ENCODE measurements at regions not wholly inside any gene's neighbourhood (a gene's known extent, or its start where the extent isn't known, plus 50 kb on each side); places are given as distances from the start of the nearest gene placed in this dataset.

- TF ChIP-seq PPARA (CRISPR knock-in tag; IDR thresholded peaks at IDR 0.05; ENCODE audit: borderline replicate concordance) (no peak), TOX (CRISPR knock-in tag; IDR thresholded peaks at IDR 0.05; ENCODE audit: borderline replicate concordance) (no peak), ARNTL (CRISPR knock-in tag; IDR thresholded peaks at IDR 0.05; ENCODE audit: borderline replicate concordance, low read depth) (no peak), ZFP30 (CRISPR knock-in tag; IDR thresholded peaks at IDR 0.05) (no peak), TSHZ2 (CRISPR knock-in tag; IDR thresholded peaks at IDR 0.05) (no peak), ZC3H10 (CRISPR knock-in tag; IDR thresholded peaks at IDR 0.05) (no peak), ZNF70 (CRISPR knock-in tag; IDR thresholded peaks at IDR 0.05) (no peak), ZFP3 (CRISPR knock-in tag; IDR thresholded peaks at IDR 0.05) (no peak), PATZ1 (CRISPR knock-in tag; IDR thresholded peaks at IDR 0.05; ENCODE audit: borderline replicate concordance) (no peak), GLIS3 (CRISPR knock-in tag; IDR thresholded peaks at IDR 0.05) (no peak), ZNF565 (CRISPR knock-in tag; conservative IDR thresholded peaks at IDR 0.05; ENCODE audit: low read depth) (no peak), ESRRG (CRISPR knock-in tag; IDR thresholded peaks at IDR 0.05) (no peak), CREB5 (CRISPR knock-in tag; IDR thresholded peaks at IDR 0.05; ENCODE audit: low read depth) (no peak), ISL1 (CRISPR knock-in tag; IDR thresholded peaks at IDR 0.05) (no peak)
- ATAC-seq, result no peak
These were observed 115.4 kb upstream of the STK26 start for GRCh38 chrX:131907488-131908314.

- TF ChIP-seq TOX (CRISPR knock-in tag; IDR thresholded peaks at IDR 0.05; ENCODE audit: borderline replicate concordance), result no peak
- TF ChIP-seq TSHZ2 (CRISPR knock-in tag; IDR thresholded peaks at IDR 0.05), result 0 out of 2 replicates have a peak, but pooled peaks have one; percentile 37
- TF ChIP-seq SNAI2 (CRISPR knock-in tag; IDR thresholded peaks at IDR 0.05), result no peak
- ATAC-seq, result no peak
These were observed 112.5 kb upstream of the STK26 start for GRCh38 chrX:131910586-131910985.

- ATAC-seq, result no peak
- no peak for TF ChIP-seq ZFP30 (CRISPR knock-in tag; IDR thresholded peaks at IDR 0.05)
- no peak for TF ChIP-seq ESRRG (CRISPR knock-in tag; IDR thresholded peaks at IDR 0.05)
These were observed 107.6 kb upstream of the STK26 start for GRCh38 chrX:131915488-131915887.

GRCh38 chrX:131917588-131917987, 105.5 kb upstream of the STK26 start:
- ATAC-seq, result no peak
- TF ChIP-seq SNAI2 (CRISPR knock-in tag; IDR thresholded peaks at IDR 0.05), result no peak
- TF ChIP-seq PPARA (CRISPR knock-in tag; IDR thresholded peaks at IDR 0.05; ENCODE audit: borderline replicate concordance), result no peak

- no peak for ATAC-seq
- TF ChIP-seq PATZ1 (CRISPR knock-in tag; IDR thresholded peaks at IDR 0.05; ENCODE audit: borderline replicate concordance) (no peak), ISL1 (CRISPR knock-in tag; IDR thresholded peaks at IDR 0.05) (no peak), SNAI2 (CRISPR knock-in tag; IDR thresholded peaks at IDR 0.05) (no peak), POU6F1 (CRISPR knock-in tag; IDR thresholded peaks at IDR 0.05; ENCODE audit: borderline replicate concordance, low read depth) (no peak), OSR1 (CRISPR knock-in tag; IDR thresholded peaks at IDR 0.05) (no peak)
These were observed 104.3 kb upstream of the STK26 start for GRCh38 chrX:131918839-131919238.

Data from SK-N-SH treated with all-trans-retinoic acid at 6 μM for 48 hours (cell line).